ENCODE measurements at regions not wholly inside any gene's neighbourhood (a gene's known extent, or its start where the extent isn't known, plus 50 kb on each side); places are given as distances from the start of the nearest gene placed in this dataset.
A peak's percentile ranks its signal among the peaks of the same experiment; 100 is the strongest.
"Not testable (repeated sequence)": the region's sequence is repeated elsewhere in the genome, so short reads cannot be mapped to it uniquely, and the experiment has no call there.

- not testable (repeated sequence) for H3K9me3 Mint-ChIP-seq; H3K27ac Mint-ChIP-seq; H3K36me3 Mint-ChIP-seq (ENCODE audit: low read depth); H3K4me3 Mint-ChIP-seq; H3K4me1 Mint-ChIP-seq; H3K27me3 Mint-ChIP-seq (ENCODE audit: low read depth)
These were observed 294.5 kb upstream of the NPAP1 start for GRCh38 chr15:24381103-24381502.

- not testable (repeated sequence) for H3K9me3 Mint-ChIP-seq, H3K27ac Mint-ChIP-seq
These were observed 290.3 kb upstream of the NPAP1 start for GRCh38 chr15:24385258-24385657.

GRCh38 chr15:24394303-24394702 is 281.3 kb upstream of the NPAP1 start:
- Mint-ChIP-seq H3K9me3 (no peaks in the 10 kb centered on the region), H3K4me1 (no peaks in the 10 kb centered on the region), H3K36me3 (ENCODE audit: low read depth) (no peaks in the 10 kb centered on the region), H3K27me3 (ENCODE audit: low read depth) (no peaks in the 10 kb centered on the region), H3K4me3 (no peak overlapping the region), H3K27ac (no peak overlapping the region)
- TF ChIP-seq CTCF (IDR thresholded peaks at IDR 0.05; ENCODE audit: unreplicated experiment in 3 of 3): no peak

More at GRCh38 chr15:24385258-24385657, 290.3 kb upstream of the NPAP1 start:
- not testable (repeated sequence) for H3K4me1 Mint-ChIP-seq; H3K4me3 Mint-ChIP-seq; H3K27me3 Mint-ChIP-seq (ENCODE audit: low read depth); H3K36me3 Mint-ChIP-seq (ENCODE audit: low read depth)

- H3K4me1 Mint-ChIP-seq; H3K36me3 Mint-ChIP-seq (ENCODE audit: low read depth); H3K4me3 Mint-ChIP-seq; H3K27me3 Mint-ChIP-seq (ENCODE audit: low read depth); H3K27ac Mint-ChIP-seq: not testable (repeated sequence)
- peaks cover 17% of the 10 kb centered on the region for H3K9me3 Mint-ChIP-seq
These were observed 262.9 kb upstream of the NPAP1 start for GRCh38 chr15:24412649-24413048.

GRCh38 chr15:24426286-24427054 is 249.1 kb upstream of the NPAP1 start:
- H3K9me3 Mint-ChIP-seq; H3K36me3 Mint-ChIP-seq (ENCODE audit: low read depth); H3K27me3 Mint-ChIP-seq (ENCODE audit: low read depth); H3K27ac Mint-ChIP-seq; H3K4me1 Mint-ChIP-seq: not testable (repeated sequence)
- peak overlapping the region; percentile 76 to 78 (median 76) for H3K4me3 Mint-ChIP-seq

GRCh38 chr15:24427055-24427400 is 248.5 kb upstream of the NPAP1 start:
- H3K4me1 Mint-ChIP-seq; H3K36me3 Mint-ChIP-seq (ENCODE audit: low read depth); H3K9me3 Mint-ChIP-seq; H3K27ac Mint-ChIP-seq; H3K27me3 Mint-ChIP-seq (ENCODE audit: low read depth): not testable (repeated sequence)
- peak overlapping the region; percentile 76 to 78 (median 76) for H3K4me3 Mint-ChIP-seq

GRCh38 chr15:24435075-24435820 is 240.3 kb upstream of the NPAP1 start:
- H3K9me3 Mint-ChIP-seq; H3K4me1 Mint-ChIP-seq; H3K4me3 Mint-ChIP-seq; H3K36me3 Mint-ChIP-seq (ENCODE audit: low read depth); H3K27me3 Mint-ChIP-seq (ENCODE audit: low read depth); H3K27ac Mint-ChIP-seq: not testable (repeated sequence)

- not testable (repeated sequence) for H3K27ac Mint-ChIP-seq; H3K9me3 Mint-ChIP-seq; H3K36me3 Mint-ChIP-seq (ENCODE audit: low read depth); H3K4me3 Mint-ChIP-seq; H3K4me1 Mint-ChIP-seq; H3K27me3 Mint-ChIP-seq (ENCODE audit: low read depth)
These were observed 238.3 kb upstream of the NPAP1 start for GRCh38 chr15:24437270-24437669.

GRCh38 chr15:24437735-24438134 is 237.8 kb upstream of the NPAP1 start:
- H3K4me1 Mint-ChIP-seq; H3K4me3 Mint-ChIP-seq; H3K27me3 Mint-ChIP-seq (ENCODE audit: low read depth): not testable (repeated sequence)

GRCh38 chr15:24477107-24478025 is 198.2 kb upstream of the NPAP1 start:
- H3K27ac Mint-ChIP-seq; H3K36me3 Mint-ChIP-seq (ENCODE audit: low read depth); H3K4me1 Mint-ChIP-seq; H3K9me3 Mint-ChIP-seq; H3K27me3 Mint-ChIP-seq (ENCODE audit: low read depth): not testable (repeated sequence)
- peak overlapping the region; percentile 73 to 76 (median 74) for H3K4me3 Mint-ChIP-seq

More at GRCh38 chr15:24437735-24438134, 237.8 kb upstream of the NPAP1 start:
- H3K9me3 Mint-ChIP-seq; H3K36me3 Mint-ChIP-seq (ENCODE audit: low read depth); H3K27ac Mint-ChIP-seq: not testable (repeated sequence)

GRCh38 chr15:24485885-24486567 is 189.5 kb upstream of the NPAP1 start:
- not testable (repeated sequence) for H3K27me3 Mint-ChIP-seq (ENCODE audit: low read depth); H3K4me1 Mint-ChIP-seq; H3K4me3 Mint-ChIP-seq

GRCh38 chr15:24488164-24488907 is 187.2 kb upstream of the NPAP1 start:
- H3K27me3 Mint-ChIP-seq (ENCODE audit: low read depth); H3K4me1 Mint-ChIP-seq; H3K9me3 Mint-ChIP-seq: not testable (repeated sequence)

More at GRCh38 chr15:24485885-24486567, 189.5 kb upstream of the NPAP1 start:
- not testable (repeated sequence) for H3K9me3 Mint-ChIP-seq; H3K36me3 Mint-ChIP-seq (ENCODE audit: low read depth); H3K27ac Mint-ChIP-seq

GRCh38 chr15:24505216-24505615 is 170.4 kb upstream of the NPAP1 start:
- H3K4me3 Mint-ChIP-seq; H3K27ac Mint-ChIP-seq; H3K36me3 Mint-ChIP-seq (ENCODE audit: low read depth); H3K4me1 Mint-ChIP-seq; H3K27me3 Mint-ChIP-seq (ENCODE audit: low read depth): not testable (repeated sequence)
- H3K9me3 Mint-ChIP-seq: peaks cover 12% of the 10 kb centered on the region

More at GRCh38 chr15:24488164-24488907, 187.2 kb upstream of the NPAP1 start:
- not testable (repeated sequence) for H3K36me3 Mint-ChIP-seq (ENCODE audit: low read depth); H3K27ac Mint-ChIP-seq; H3K4me3 Mint-ChIP-seq
